ENCODE measurements at regions not wholly inside any gene's neighbourhood (a gene's known extent, or its start where the extent isn't known, plus 50 kb on each side); places are given as distances from the start of the nearest gene placed in this dataset.

DNA sequence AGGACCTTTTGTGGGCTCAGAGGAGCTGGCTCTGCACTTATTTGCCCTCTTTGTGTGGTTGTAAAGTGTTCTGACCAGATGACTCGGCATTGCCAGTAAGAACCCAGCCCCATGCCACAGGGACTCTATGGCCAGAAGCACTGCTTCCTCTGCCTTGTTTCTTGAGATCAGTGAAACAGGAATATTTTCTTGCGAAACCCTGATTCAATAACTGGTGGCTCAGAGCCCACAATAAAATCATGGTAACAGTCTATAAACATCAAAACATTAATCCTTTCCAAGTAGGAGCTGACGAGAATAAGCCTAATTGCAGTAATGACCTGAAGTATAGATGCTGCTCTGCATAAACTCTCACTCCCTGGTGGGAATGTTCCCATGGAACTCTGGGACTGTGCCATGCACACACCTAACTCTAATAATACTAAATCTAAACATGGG lies 344.3 kb downstream of the ZNF608 start:
- FAIRE-seq = no peak
- ATAC-seq = no peak
- WGBS (ENCODE audit: low lambda C conversion rate) = 29% methylated on average over 3 of the region's 3 CpGs
- no peaks in the 10 kb centered on the region for H4K20me1 ChIP-seq (ENCODE audit: insufficient read depth, low read length)
- no peak overlapping the region for H3K4me3 ChIP-seq (replicated peaks in 1 of 3; ENCODE audit: insufficient read depth in 1 of 3, low read depth in 2 of 3, low read length in 3 of 3)
- no peaks in the 10 kb centered on the region for H3K79me2 ChIP-seq (ENCODE audit: insufficient read depth, low read length)
- intact Hi-C loops (cut with micrococcal nuclease; ENCODE audit: unreplicated experiment) = no loop called here
- H3K9me3 ChIP-seq (ENCODE audit: low read length) = no peaks in the 10 kb centered on the region
- no peak overlapping the region for H3K27ac ChIP-seq (ENCODE audit: extremely low read length, insufficient read depth, low read length)
- H3K27me3 ChIP-seq (ENCODE audit: control insufficient read depth in 1 of 2, insufficient read depth in 2 of 2, low read length in 2 of 2) = no peaks in the 10 kb centered on the region
- no peaks in the 10 kb centered on the region for H3K4me1 ChIP-seq (ENCODE audit: insufficient read depth, low read length)
- no TSS peak for BruUV-seq (replicated peaks)
- POLR2A ChIA-PET = no interaction called here
- H3K4me2 ChIP-seq (ENCODE audit: low read depth, low read length) = no peak overlapping the region
- CTCF ChIA-PET (ENCODE audit: low intra/inter-chr PET ratio, low total read pairs) = no interaction called here
- TF ChIP-seq RBFOX2 (IDR thresholded peaks at IDR 0.05; ENCODE audit: low read depth, low read length) (no peak), JUN (CRISPR knock-in tag; IDR thresholded peaks at IDR 0.05) (no peak), ZNF17 (CRISPR knock-in tag; IDR thresholded peaks at IDR 0.05) (no peak), TOPORS (CRISPR knock-in tag; IDR thresholded peaks at IDR 0.05) (no peak), FOSL2 (CRISPR knock-in tag; IDR thresholded peaks at IDR 0.05) (no peak), ZNF546 (CRISPR knock-in tag; conservative IDR thresholded peaks at IDR 0.05) (no peak), ZNF274 (CRISPR knock-in tag; IDR thresholded peaks at IDR 0.05) (no peak), SMARCE1 (IDR thresholded peaks at IDR 0.05; ENCODE audit: borderline replicate concordance) (no peak)
- TF ChIP-seq, protein P1, sequence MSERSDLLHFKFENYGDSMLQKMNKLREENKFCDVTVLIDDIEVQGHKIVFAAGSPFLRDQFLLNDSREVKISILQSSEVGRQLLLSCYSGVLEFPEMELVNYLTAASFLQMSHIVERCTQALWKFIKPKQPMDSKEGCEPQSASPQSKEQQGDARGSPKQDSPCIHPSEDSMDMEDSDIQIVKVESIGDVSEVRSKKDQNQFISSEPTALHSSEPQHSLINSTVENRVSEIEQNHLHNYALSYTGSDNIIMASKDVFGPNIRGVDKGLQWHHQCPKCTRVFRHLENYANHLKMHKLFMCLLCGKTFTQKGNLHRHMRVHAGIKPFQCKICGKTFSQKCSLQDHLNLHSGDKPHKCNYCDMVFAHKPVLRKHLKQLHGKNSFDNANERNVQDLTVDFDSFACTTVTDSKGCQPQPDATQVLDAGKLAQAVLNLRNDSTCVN (CRISPR knock-in tag; IDR thresholded peaks at IDR 0.05; ENCODE audit: borderline replicate concordance) = no peak
- TF ChIP-seq, protein P2, sequence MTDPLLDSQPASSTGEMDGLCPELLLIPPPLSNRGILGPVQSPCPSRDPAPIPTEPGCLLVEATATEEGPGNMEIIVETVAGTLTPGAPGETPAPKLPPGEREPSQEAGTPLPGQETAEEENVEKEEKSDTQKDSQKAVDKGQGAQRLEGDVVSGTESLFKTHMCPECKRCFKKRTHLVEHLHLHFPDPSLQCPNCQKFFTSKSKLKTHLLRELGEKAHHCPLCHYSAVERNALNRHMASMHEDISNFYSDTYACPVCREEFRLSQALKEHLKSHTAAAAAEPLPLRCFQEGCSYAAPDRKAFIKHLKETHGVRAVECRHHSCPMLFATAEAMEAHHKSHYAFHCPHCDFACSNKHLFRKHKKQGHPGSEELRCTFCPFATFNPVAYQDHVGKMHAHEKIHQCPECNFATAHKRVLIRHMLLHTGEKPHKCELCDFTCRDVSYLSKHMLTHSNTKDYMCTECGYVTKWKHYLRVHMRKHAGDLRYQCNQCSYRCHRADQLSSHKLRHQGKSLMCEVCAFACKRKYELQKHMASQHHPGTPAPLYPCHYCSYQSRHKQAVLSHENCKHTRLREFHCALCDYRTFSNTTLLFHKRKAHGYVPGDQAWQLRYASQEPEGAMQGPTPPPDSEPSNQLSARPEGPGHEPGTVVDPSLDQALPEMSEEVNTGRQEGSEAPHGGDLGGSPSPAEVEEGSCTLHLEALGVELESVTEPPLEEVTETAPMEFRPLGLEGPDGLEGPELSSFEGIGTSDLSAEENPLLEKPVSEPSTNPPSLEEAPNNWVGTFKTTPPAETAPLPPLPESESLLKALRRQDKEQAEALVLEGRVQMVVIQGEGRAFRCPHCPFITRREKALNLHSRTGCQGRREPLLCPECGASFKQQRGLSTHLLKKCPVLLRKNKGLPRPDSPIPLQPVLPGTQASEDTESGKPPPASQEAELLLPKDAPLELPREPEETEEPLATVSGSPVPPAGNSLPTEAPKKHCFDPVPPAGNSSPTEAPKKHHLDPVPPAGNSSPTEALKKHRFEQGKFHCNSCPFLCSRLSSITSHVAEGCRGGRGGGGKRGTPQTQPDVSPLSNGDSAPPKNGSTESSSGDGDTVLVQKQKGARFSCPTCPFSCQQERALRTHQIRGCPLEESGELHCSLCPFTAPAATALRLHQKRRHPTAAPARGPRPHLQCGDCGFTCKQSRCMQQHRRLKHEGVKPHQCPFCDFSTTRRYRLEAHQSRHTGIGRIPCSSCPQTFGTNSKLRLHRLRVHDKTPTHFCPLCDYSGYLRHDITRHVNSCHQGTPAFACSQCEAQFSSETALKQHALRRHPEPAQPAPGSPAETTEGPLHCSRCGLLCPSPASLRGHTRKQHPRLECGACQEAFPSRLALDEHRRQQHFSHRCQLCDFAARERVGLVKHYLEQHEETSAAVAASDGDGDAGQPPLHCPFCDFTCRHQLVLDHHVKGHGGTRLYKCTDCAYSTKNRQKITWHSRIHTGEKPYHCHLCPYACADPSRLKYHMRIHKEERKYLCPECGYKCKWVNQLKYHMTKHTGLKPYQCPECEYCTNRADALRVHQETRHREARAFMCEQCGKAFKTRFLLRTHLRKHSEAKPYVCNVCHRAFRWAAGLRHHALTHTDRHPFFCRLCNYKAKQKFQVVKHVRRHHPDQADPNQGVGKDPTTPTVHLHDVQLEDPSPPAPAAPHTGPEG (CRISPR knock-in tag; IDR thresholded peaks at IDR 0.05) = no peak
- no peak overlapping the region for H2AFZ ChIP-seq (ENCODE audit: low read length)
- no peaks in the 10 kb centered on the region for H3K36me3 ChIP-seq (replicated peaks in 1 of 2; ENCODE audit: control insufficient read depth in 1 of 2, insufficient read depth in 2 of 2, low read length in 2 of 2)
- H3K9ac ChIP-seq (ENCODE audit: insufficient read depth, low read depth, low read length) = no peak overlapping the region
- no peak for DNase-seq (ENCODE audit: low spot score)
- in situ Hi-C loops (cut with HindIII; ENCODE audit: extremely low pct_ligation_motif_present, low pct_unique_long_range_greater_than_20kb) = no loop called here
